DOHH2 (cell line): ENCODE measurements at regions not wholly inside any gene's neighbourhood (a gene's known extent, or its start where the extent isn't known, plus 50 kb on each side); places are given as distances from the start of the nearest gene placed in this dataset.

ENCODE experiments used
- CTCF ChIP-seq: fragments of 200-600 bp; sonication (generic); IDR thresholded peaks from one replicate; pipeline ENCODE4 v1.5.1; 2014; ENCODE audit warnings: antibody characterized with exemption, mild to moderate bottlenecking, low read depth, low read length; ENCODE audit not compliant: poor library complexity, severe bottlenecking
- EZH2phosphoT487 ChIP-seq: fragments of 200-600 bp; sonication (generic); IDR thresholded peaks from 2 replicates; pipeline ENCODE4 v1.6.1; 2017; ENCODE audit warnings: borderline replicate concordance, mild to moderate bottlenecking, antibody characterized with exemption, low read length, moderate library complexity, mixed read lengths

GRCh38 chr20:36091561-36092397, 62.8 kb upstream of the EPB41L1 start:
- TF ChIP-seq CTCF (no peak), EZH2phosphoT487 (no peak; the same call in 1 of the 2 replicates)
